ENCODE measurements at regions not wholly inside any gene's neighbourhood (a gene's known extent, or its start where the extent isn't known, plus 50 kb on each side); places are given as distances from the start of the nearest gene placed in this dataset.

- no peak overlapping the region for H3K4me3 ChIP-seq (ENCODE audit: low read depth, low read length)
- DNase-seq (ENCODE audit: low read depth): no peak
- TF ChIP-seq, protein P1, sequence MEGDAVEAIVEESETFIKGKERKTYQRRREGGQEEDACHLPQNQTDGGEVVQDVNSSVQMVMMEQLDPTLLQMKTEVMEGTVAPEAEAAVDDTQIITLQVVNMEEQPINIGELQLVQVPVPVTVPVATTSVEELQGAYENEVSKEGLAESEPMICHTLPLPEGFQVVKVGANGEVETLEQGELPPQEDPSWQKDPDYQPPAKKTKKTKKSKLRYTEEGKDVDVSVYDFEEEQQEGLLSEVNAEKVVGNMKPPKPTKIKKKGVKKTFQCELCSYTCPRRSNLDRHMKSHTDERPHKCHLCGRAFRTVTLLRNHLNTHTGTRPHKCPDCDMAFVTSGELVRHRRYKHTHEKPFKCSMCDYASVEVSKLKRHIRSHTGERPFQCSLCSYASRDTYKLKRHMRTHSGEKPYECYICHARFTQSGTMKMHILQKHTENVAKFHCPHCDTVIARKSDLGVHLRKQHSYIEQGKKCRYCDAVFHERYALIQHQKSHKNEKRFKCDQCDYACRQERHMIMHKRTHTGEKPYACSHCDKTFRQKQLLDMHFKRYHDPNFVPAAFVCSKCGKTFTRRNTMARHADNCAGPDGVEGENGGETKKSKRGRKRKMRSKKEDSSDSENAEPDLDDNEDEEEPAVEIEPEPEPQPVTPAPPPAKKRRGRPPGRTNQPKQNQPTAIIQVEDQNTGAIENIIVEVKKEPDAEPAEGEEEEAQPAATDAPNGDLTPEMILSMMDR (IDR thresholded peaks at IDR 0.05; ENCODE audit: low read depth, low read length): no peak
- TF ChIP-seq POLR2A (IDR thresholded peaks at IDR 0.05; ENCODE audit: extremely low read depth, insufficient read length) (no peak), MAX (IDR thresholded peaks at IDR 0.05; ENCODE audit: low read depth, low read length) (no peak), MYC (IDR thresholded peaks at IDR 0.05; ENCODE audit: low read depth, low read length) (no peak)
Measured at GRCh38 chr7:114364151-114364550, 50.5 kb upstream of the FOXP2 start.

- TF ChIP-seq MAX (IDR thresholded peaks at IDR 0.05; ENCODE audit: low read depth, low read length): no peak
- TF ChIP-seq, protein P1 (IDR thresholded peaks at IDR 0.05; ENCODE audit: low read depth, low read length): no peak
- no peak for TF ChIP-seq MYC (IDR thresholded peaks at IDR 0.05; ENCODE audit: low read depth, low read length)
- no peak for TF ChIP-seq POLR2A (IDR thresholded peaks at IDR 0.05; ENCODE audit: extremely low read depth, insufficient read length)
Measured at GRCh38 chr7:114363292-114363691, 51.3 kb upstream of the FOXP2 start.

DNA sequence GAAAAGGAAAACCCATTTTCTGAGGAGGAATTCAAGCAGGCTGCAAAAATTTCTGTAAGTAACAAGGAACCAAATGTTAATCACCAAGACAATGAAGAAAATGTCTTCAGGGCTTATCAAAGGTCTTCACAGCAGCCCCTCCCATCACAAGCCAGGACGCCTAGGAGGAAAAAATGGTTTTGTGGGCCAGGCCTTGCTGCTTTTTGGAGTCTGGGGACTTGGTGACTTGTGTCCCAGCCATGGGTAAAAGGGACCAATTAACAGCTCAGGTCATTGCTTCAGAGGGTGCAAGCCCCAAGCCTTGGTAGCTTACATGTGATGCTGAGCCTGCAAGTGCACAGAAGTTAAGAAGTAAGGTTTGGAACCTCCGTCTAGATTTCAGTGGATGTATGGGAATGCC lies 55.7 kb upstream of the FOXP2 start:
- no peak for DNase-seq (ENCODE audit: low read depth)
- no peak overlapping the region for H3K4me3 ChIP-seq (ENCODE audit: low read depth, low read length)
- no peak for TF ChIP-seq MYC (IDR thresholded peaks at IDR 0.05; ENCODE audit: low read depth, low read length)
- TF ChIP-seq, protein P1 (IDR thresholded peaks at IDR 0.05; ENCODE audit: low read depth, low read length): no peak
- no peak for TF ChIP-seq MAX (IDR thresholded peaks at IDR 0.05; ENCODE audit: low read depth, low read length)
- no peak for TF ChIP-seq POLR2A (IDR thresholded peaks at IDR 0.05; ENCODE audit: extremely low read depth, insufficient read length)

More at GRCh38 chr7:114363292-114363691, 51.3 kb upstream of the FOXP2 start:
- no peak overlapping the region for H3K4me3 ChIP-seq (ENCODE audit: low read depth, low read length)
- no peak for DNase-seq (ENCODE audit: low read depth)

GRCh38 chr7:114356133-114356532 lies 58.5 kb upstream of the FOXP2 start:
- no peak for DNase-seq (ENCODE audit: low read depth)
- H3K4me3 ChIP-seq (ENCODE audit: low read depth, low read length): no peak overlapping the region
- TF ChIP-seq, protein P1 (IDR thresholded peaks at IDR 0.05; ENCODE audit: low read depth, low read length): no peak
- no peak for TF ChIP-seq POLR2A (IDR thresholded peaks at IDR 0.05; ENCODE audit: extremely low read depth, insufficient read length)
- no peak for TF ChIP-seq MYC (IDR thresholded peaks at IDR 0.05; ENCODE audit: low read depth, low read length)
- TF ChIP-seq MAX (IDR thresholded peaks at IDR 0.05; ENCODE audit: low read depth, low read length): no peak

DNA sequence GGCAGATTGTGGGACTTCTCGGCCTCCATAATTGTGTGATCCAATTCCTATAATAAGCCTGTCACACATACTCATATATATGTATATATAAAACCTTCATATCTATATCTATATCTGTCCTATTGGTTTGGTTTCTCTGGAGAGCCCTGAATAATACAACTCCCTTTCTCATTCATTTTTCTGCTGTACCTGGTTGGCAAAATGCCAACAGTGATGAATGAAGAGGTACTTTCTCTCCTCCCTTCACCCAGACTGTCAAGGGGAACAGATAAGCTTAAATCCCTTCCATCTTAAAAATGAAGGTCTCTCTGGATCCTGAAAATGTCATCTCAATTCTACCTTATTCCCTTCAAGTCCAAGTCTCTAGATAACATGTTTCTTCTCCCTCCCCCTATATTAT lies 60.3 kb upstream of the FOXP2 start:
- no peak for DNase-seq (ENCODE audit: low read depth)
- no peak for TF ChIP-seq POLR2A (IDR thresholded peaks at IDR 0.05; ENCODE audit: extremely low read depth, insufficient read length)
- TF ChIP-seq, protein P1 (IDR thresholded peaks at IDR 0.05; ENCODE audit: low read depth, low read length): no peak
- no peak for TF ChIP-seq MAX (IDR thresholded peaks at IDR 0.05; ENCODE audit: low read depth, low read length)
- TF ChIP-seq MYC (IDR thresholded peaks at IDR 0.05; ENCODE audit: low read depth, low read length): no peak
- H3K4me3 ChIP-seq (ENCODE audit: low read depth, low read length): no peak overlapping the region

- no peak for DNase-seq (ENCODE audit: low read depth)
- TF ChIP-seq MAX (IDR thresholded peaks at IDR 0.05; ENCODE audit: low read depth, low read length) (no peak), MYC (IDR thresholded peaks at IDR 0.05; ENCODE audit: low read depth, low read length) (no peak), POLR2A (IDR thresholded peaks at IDR 0.05; ENCODE audit: extremely low read depth, insufficient read length) (no peak)
- TF ChIP-seq, protein P1 (IDR thresholded peaks at IDR 0.05; ENCODE audit: low read depth, low read length): no peak
- H3K4me3 ChIP-seq (ENCODE audit: low read depth, low read length): no peak overlapping the region
Measured at GRCh38 chr7:114345494-114345893, 69.1 kb upstream of the FOXP2 start.

Data from NB4 (cell line).